Adrenal gland (tissue), 9 donors: ENCODE measurements at regions not wholly inside any gene's neighbourhood (a gene's known extent, or its start where the extent isn't known, plus 50 kb on each side); places are given as distances from the start of the nearest gene placed in this dataset.

Source experiments
- DNase-seq, 7 donors: peaks; one replicate each; pipeline ENCODE4 v3.0.0-alpha.2; 2019 to 2020
- H3K27ac ChIP-seq, 5 donors: fragments of 200-600 bp; sonication (generic) in 4 of 5; 1 replicate in 3 of 5; 2 replicates in 2 of 5; pipeline versions ENCODE4 v1.5.1 to v1.8.0; 2016 to 2020; ENCODE audit warnings: mild to moderate bottlenecking in 1 of 5
- H3K27me3 ChIP-seq: fragments of 200-600 bp; 2 replicates; pipeline ENCODE4 v1.8.0; 2021
- H3K36me3 ChIP-seq, 2 donors: fragments of 200-600 bp; replicated peaks in 1 of 2; 1 replicate in 1 of 2; 2 replicates in 1 of 2; pipeline versions ENCODE4 v1.5.1 to v1.8.0; 2018 to 2022
- H3K4me1 ChIP-seq, 2 donors: fragments of 200-600 bp; replicated peaks in 1 of 2; 1 replicate in 1 of 2; 2 replicates in 1 of 2; pipeline versions ENCODE4 v1.5.1 to v1.8.0; 2018 to 2021
- H3K4me3 ChIP-seq, 4 donors: fragments of 200-600 bp; sonication (generic) in 3 of 4; one replicate each; pipeline ENCODE4 v1.5.1; 2016 to 2018
- H3K9me3 ChIP-seq, 3 donors: fragments of 200-600 bp; sonication (generic) in 1 of 3; replicated peaks in 1 of 3; 1 replicate in 2 of 3; 2 replicates in 1 of 3; pipeline versions ENCODE4 v1.5.1 to v1.8.0; 2016 to 2021
- CTCF ChIP-seq, 6 experiments: fragments of 450-650 bp in 4 of 6; fragments of 200-600 bp in 2 of 6; sonication (generic) in 1 of 6; IDR thresholded peaks; 1 replicate in 5 of 6; 2 replicates in 1 of 6; pipeline versions ENCODE4 v1.5.1 to v1.8.0; 2016 to 2021; ENCODE audit warnings: antibody characterized with exemption in 6 of 6, mild to moderate bottlenecking in 2 of 6, moderate library complexity in 1 of 6
- POLR2A ChIP-seq, 2 donors: fragments of 450-650 bp; IDR thresholded peaks; one replicate each; pipeline ENCODE4 v1.6.1; 2017; ENCODE audit warnings: antibody characterized with exemption in 2 of 2, mild to moderate bottlenecking in 2 of 2, moderate library complexity in 1 of 2
- WGBS, 4 donors: extraction: QIAGEN DNeasy Blood & Tissue Kit in 2 of 4; methylation state at CpG; one replicate each; pipeline versions ENCODE4 v1.1.5 to v1.1.7; 2013 to 2017; 5-methylcytosine and 5-hydroxymethylcytosine counted together
- intact Hi-C, 2 donors: fragments of 100-400 bp; cut with DNase I; formaldehyde crosslinking; loops; one replicate each; pipeline versions ENCODE4 v1.14.1 to v1.15.0; 2022 to 2023
- donor health status: healthy with polysubstance abuse.
- donor health status: Bipolar disorder and iron deficiency.
- donor health status: DM: yes; HTN: yes; CAD: no.
- donor health status: DM: no; HTN: no; CAD: no.
- donor health status: DM: no; HTN: no; CAD: no.

- 80 to 86% (median 82%) methylated on average over 3 of the region's 3 CpGs for WGBS, 4 donors
- no peak overlapping the region for H3K4me3 ChIP-seq
- H3K9me3 ChIP-seq = no peaks in the 10 kb centered on the region
- no peaks in the 10 kb centered on the region for H3K36me3 ChIP-seq
- H3K4me1 ChIP-seq = no peaks in the 10 kb centered on the region
- intact Hi-C loops = no loop called here
- H3K27me3 ChIP-seq = no peaks in the 10 kb centered on the region
- no peak for DNase-seq
- H3K27ac ChIP-seq = no peak overlapping the region
- TF ChIP-seq CTCF (IDR thresholded peaks at IDR 0.05) = no peak
- TF ChIP-seq POLR2A (IDR thresholded peaks at IDR 0.05) = no peak
Observed at GRCh38 chr1:55571767-55572166, 356.6 kb upstream of the USP24 start.

GRCh38 chr1:55569417-55569816 is 354.3 kb upstream of the USP24 start:
- intact Hi-C loops = no loop called here
- Histone ChIP-seq H3K4me3 (no peak overlapping the region), H3K9me3 (no peaks in the 10 kb centered on the region), H3K36me3 (no peaks in the 10 kb centered on the region), H3K27ac (no peak overlapping the region), H3K27me3 (no peaks in the 10 kb centered on the region), H3K4me1 (no peaks in the 10 kb centered on the region)
- TF ChIP-seq CTCF (IDR thresholded peaks at IDR 0.05) = no peak
- TF ChIP-seq POLR2A (IDR thresholded peaks at IDR 0.05) = no peak
- DNase-seq = no peak
- WGBS, 4 donors = 71 to 77% (median 71%) methylated on average over 2 of the region's 2 CpGs

- H3K4me1 ChIP-seq = no peaks in the 10 kb centered on the region
- no peak for TF ChIP-seq CTCF (IDR thresholded peaks at IDR 0.05)
- no peak for TF ChIP-seq POLR2A (IDR thresholded peaks at IDR 0.05)
- H3K27ac ChIP-seq = no peak overlapping the region
- no peaks in the 10 kb centered on the region for H3K27me3 ChIP-seq
- no peak for DNase-seq
- intact Hi-C loops = no loop called here
- H3K4me3 ChIP-seq = no peak overlapping the region
- 65 to 81% (median 68%) methylated on average over 2 of the region's 2 CpGs for WGBS, 4 donors
- H3K36me3 ChIP-seq = no peaks in the 10 kb centered on the region
- H3K9me3 ChIP-seq = no peaks in the 10 kb centered on the region
Observed at GRCh38 chr1:55568732-55569131, 353.6 kb upstream of the USP24 start.

GRCh38 chr1:55560266-55560665 is 345.1 kb upstream of the USP24 start:
- DNase-seq = no peak
- Histone ChIP-seq H3K27ac (no peak overlapping the region), H3K36me3 (no peaks in the 10 kb centered on the region), H3K9me3 (no peaks in the 10 kb centered on the region), H3K27me3 (no peaks in the 10 kb centered on the region), H3K4me1 (no peaks in the 10 kb centered on the region), H3K4me3 (no peak overlapping the region)
- intact Hi-C loops = no loop called here
- 43 to 61% (median 49%) methylated on average over 1 of the region's 1 CpG for WGBS, 4 donors
- no peak for TF ChIP-seq CTCF (IDR thresholded peaks at IDR 0.05)
- TF ChIP-seq POLR2A (IDR thresholded peaks at IDR 0.05) = no peak
